ENCODE measurements at regions not wholly inside any gene's neighbourhood (a gene's known extent, or its start where the extent isn't known, plus 50 kb on each side); places are given as distances from the start of the nearest gene placed in this dataset.

DNA sequence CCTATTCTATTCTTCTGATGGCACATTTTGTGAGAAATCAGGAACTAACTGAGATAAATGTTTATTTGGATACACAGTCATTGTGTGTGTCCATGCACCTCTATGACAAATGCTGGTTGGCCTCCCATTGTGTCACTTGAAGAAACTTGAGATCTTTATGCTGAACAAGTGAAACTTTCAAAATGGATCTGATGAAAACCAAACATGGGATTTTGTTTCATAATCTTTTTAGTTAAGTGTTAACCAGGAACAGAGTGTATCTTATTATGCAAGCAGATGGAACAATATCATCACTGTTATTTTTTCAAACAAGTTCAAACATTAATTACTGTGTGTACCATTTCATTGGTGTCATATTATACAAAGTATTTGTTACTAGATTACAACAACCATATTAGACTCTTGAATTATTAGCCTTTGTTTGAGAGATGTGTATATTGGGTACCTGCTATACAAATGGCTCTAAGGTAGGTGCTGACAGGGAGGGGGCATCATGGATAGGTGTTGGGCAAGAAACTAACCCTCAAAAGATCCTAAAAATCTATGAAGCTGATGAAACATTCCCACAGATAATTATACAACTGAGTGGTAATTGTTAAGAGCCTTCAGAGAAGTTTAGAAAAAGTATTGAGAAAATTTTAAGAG lies 159.8 kb downstream of the PALM2AKAP2 start:
- POLR2A ChIA-PET = no interaction called here
- TF ChIP-seq FOXK2 (IDR thresholded peaks at IDR 0.05) = no peak
- no peak for TF ChIP-seq NFRKB (IDR thresholded peaks at IDR 0.05)
- no peak for TF ChIP-seq CTBP1 (IDR thresholded peaks at IDR 0.05; ENCODE audit: borderline replicate concordance)
- no peak for TF ChIP-seq FOXA1 (IDR thresholded peaks at IDR 0.05)
- TF ChIP-seq HDGF (IDR thresholded peaks at IDR 0.05; ENCODE audit: borderline replicate concordance) = no peak
- TF ChIP-seq ELF4 (IDR thresholded peaks at IDR 0.05) = no peak
- CTCF ChIA-PET = no interaction called here
- no peak for DNase-seq (ENCODE audit: extremely low spot score)

DNA sequence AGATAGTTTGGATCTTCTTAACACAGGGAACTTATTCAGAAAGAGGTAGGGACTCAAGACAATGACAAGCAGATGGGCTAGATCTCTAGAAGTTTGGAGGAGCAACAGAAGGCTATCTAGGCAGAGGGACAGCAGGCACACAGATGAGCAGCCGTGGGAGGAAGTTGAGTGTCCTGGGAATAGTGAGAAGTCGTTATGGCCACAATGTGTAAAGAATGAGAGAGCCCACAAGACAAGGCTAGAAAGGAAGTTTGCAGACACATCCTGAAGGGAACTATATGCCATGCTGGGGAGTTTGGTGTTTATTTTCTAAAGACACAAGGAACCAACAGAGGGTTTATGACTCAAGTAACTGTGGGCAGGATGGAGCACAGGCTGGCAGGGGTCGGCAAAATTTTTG lies 160.6 kb downstream of the PALM2AKAP2 start:
- TF ChIP-seq CTBP1 (IDR thresholded peaks at IDR 0.05; ENCODE audit: borderline replicate concordance) (no peak), LEF1 (IDR thresholded peaks at IDR 0.05; ENCODE audit: borderline replicate concordance) (no peak), FOXA1 (IDR thresholded peaks at IDR 0.05) (no peak), SP1 (IDR thresholded peaks at IDR 0.05) (no peak), FOXK2 (IDR thresholded peaks at IDR 0.05) (no peak), ARNT (IDR thresholded peaks at IDR 0.05) (no peak), ELF4 (IDR thresholded peaks at IDR 0.05) (no peak), NFRKB (IDR thresholded peaks at IDR 0.05) (no peak), HDGF (IDR thresholded peaks at IDR 0.05; ENCODE audit: borderline replicate concordance) (no peak), SUZ12 (IDR thresholded peaks at IDR 0.05) (no peak), L3MBTL2 (conservative IDR thresholded peaks at IDR 0.05) (no peak), FOXM1 (IDR thresholded peaks at IDR 0.05; ENCODE audit: borderline replicate concordance) (no peak)
- TF ChIP-seq, protein P1, sequence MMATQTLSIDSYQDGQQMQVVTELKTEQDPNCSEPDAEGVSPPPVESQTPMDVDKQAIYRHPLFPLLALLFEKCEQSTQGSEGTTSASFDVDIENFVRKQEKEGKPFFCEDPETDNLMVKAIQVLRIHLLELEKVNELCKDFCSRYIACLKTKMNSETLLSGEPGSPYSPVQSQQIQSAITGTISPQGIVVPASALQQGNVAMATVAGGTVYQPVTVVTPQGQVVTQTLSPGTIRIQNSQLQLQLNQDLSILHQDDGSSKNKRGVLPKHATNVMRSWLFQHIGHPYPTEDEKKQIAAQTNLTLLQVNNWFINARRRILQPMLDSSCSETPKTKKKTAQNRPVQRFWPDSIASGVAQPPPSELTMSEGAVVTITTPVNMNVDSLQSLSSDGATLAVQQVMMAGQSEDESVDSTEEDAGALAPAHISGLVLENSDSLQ (IDR thresholded peaks at IDR 0.05) = no peak
- POLR2A ChIA-PET = no interaction called here

DNA sequence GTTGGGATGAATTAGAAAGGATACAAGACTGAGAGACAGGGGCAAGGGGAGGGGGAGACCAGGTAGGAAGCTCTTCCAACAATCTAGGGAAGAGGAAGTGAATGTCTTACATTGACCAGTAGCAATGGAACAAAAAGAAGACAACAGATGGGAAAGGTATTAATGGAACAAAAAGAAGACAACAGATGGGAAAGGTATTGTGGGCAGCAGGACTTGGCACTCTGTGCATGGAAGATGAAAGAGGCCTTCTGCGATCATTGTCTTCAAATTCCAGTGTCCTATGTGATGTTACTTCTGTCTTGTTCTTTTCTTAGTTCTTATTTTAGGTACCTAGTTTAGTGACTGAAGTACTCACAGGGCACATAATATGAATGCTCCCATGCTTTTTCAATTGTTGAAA lies 161.8 kb downstream of the PALM2AKAP2 start:
- no peak for DNase-seq (ENCODE audit: extremely low spot score)
- CTCF ChIA-PET = no interaction called here

More for the DNA sequence above, 160.6 kb downstream of the PALM2AKAP2 start:
- CTCF ChIA-PET = no interaction called here
- DNase-seq (ENCODE audit: extremely low spot score) = no peak

DNA sequence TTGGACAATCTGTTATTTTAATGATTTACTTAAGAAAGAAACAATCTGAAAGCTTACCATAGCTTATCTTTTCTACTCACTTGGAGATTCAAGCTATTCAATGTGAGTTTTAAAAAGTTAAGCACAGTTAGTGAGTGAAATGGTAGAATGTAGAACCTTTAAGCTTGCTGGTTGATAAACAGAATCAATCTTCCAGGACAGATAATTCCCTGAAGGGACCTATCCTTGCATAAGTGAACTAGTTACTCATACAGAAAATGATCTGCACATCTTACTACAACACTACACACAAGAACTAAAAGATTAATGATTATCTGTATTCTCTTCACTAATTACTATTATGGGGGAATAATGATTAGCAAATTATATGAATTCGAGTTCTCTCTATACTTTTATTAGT lies 165.6 kb downstream of the PALM2AKAP2 start:
- DNase-seq (ENCODE audit: extremely low spot score) = no peak
- ChIA-PET POLR2A (no interaction called here), CTCF (interaction anchor here (0.8 to 1.0 kb wide), 2 partner anchors 42 to 58 kb away, joined by 3 read pairs; no protein-coding TSS in a partner anchor)
- TF ChIP-seq, protein P1 (IDR thresholded peaks at IDR 0.05) = no peak
- TF ChIP-seq CTBP1 (IDR thresholded peaks at IDR 0.05; ENCODE audit: borderline replicate concordance) (no peak), NFRKB (IDR thresholded peaks at IDR 0.05) (no peak), ELF4 (IDR thresholded peaks at IDR 0.05) (no peak), ARNT (IDR thresholded peaks at IDR 0.05) (no peak), LEF1 (IDR thresholded peaks at IDR 0.05; ENCODE audit: borderline replicate concordance) (no peak), L3MBTL2 (conservative IDR thresholded peaks at IDR 0.05) (no peak), HDGF (IDR thresholded peaks at IDR 0.05; ENCODE audit: borderline replicate concordance) (no peak), FOXK2 (IDR thresholded peaks at IDR 0.05) (no peak), FOXM1 (IDR thresholded peaks at IDR 0.05; ENCODE audit: borderline replicate concordance) (no peak), BHLHE40 (IDR thresholded peaks at IDR 0.05; ENCODE audit: borderline replicate concordance) (no peak), SUZ12 (IDR thresholded peaks at IDR 0.05) (no peak), ZNF384 (IDR thresholded peaks at IDR 0.05) (no peak), SP1 (IDR thresholded peaks at IDR 0.05) (no peak), TARDBP (IDR thresholded peaks at IDR 0.05) (no peak), FOXA1 (IDR thresholded peaks at IDR 0.05) (no peak)

More for the DNA sequence above, 161.8 kb downstream of the PALM2AKAP2 start:
- TF ChIP-seq L3MBTL2 (conservative IDR thresholded peaks at IDR 0.05) (no peak), CTBP1 (IDR thresholded peaks at IDR 0.05; ENCODE audit: borderline replicate concordance) (no peak), SP1 (IDR thresholded peaks at IDR 0.05) (no peak), FOXA1 (IDR thresholded peaks at IDR 0.05) (no peak), LEF1 (IDR thresholded peaks at IDR 0.05; ENCODE audit: borderline replicate concordance) (no peak), HDGF (IDR thresholded peaks at IDR 0.05; ENCODE audit: borderline replicate concordance) (no peak), ARNT (IDR thresholded peaks at IDR 0.05) (no peak), ELF4 (IDR thresholded peaks at IDR 0.05) (no peak), TARDBP (IDR thresholded peaks at IDR 0.05) (no peak), ZNF384 (IDR thresholded peaks at IDR 0.05) (no peak), NFRKB (IDR thresholded peaks at IDR 0.05) (no peak), SUZ12 (IDR thresholded peaks at IDR 0.05) (no peak), BHLHE40 (IDR thresholded peaks at IDR 0.05; ENCODE audit: borderline replicate concordance) (no peak)
- TF ChIP-seq, protein P1 (IDR thresholded peaks at IDR 0.05) = no peak
- POLR2A ChIA-PET = no interaction called here

DNA sequence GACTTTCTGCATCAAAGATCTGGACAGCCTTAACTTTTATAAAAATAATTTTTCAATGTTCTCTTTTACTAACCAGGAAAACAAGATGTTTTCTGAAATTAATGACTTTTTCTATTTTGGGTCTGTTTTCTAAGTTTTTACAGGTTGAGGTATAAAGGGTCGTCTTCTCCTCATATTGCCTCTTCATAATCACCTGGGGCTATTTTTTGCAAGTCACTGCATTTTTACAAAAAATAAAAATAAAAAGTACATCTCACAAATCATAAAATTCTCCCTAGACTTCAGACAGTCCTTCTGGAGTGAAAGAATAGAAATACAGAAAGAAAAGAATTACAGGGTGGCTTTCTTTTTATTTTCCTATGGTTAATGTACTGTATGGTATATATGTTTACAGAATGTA lies 168.5 kb downstream of the PALM2AKAP2 start:
- ChIA-PET CTCF (no interaction called here), POLR2A (no interaction called here)
- no peak for DNase-seq (ENCODE audit: extremely low spot score)
- TF ChIP-seq FOXM1 (IDR thresholded peaks at IDR 0.05; ENCODE audit: borderline replicate concordance) (no peak), L3MBTL2 (conservative IDR thresholded peaks at IDR 0.05) (no peak), TARDBP (IDR thresholded peaks at IDR 0.05) (no peak), SUZ12 (IDR thresholded peaks at IDR 0.05) (no peak), ARNT (IDR thresholded peaks at IDR 0.05) (no peak), FOXA1 (IDR thresholded peaks at IDR 0.05) (no peak), ZNF384 (IDR thresholded peaks at IDR 0.05) (no peak), CTBP1 (IDR thresholded peaks at IDR 0.05; ENCODE audit: borderline replicate concordance) (no peak), LEF1 (IDR thresholded peaks at IDR 0.05; ENCODE audit: borderline replicate concordance) (no peak)
